ENCODE measurements at regions not wholly inside any gene's neighbourhood (a gene's known extent, or its start where the extent isn't known, plus 50 kb on each side); places are given as distances from the start of the nearest gene placed in this dataset.

- TF ChIP-seq CTCF (IDR thresholded peaks at IDR 0.05), result no peak
- TF ChIP-seq POLR2A (IDR thresholded peaks at IDR 0.05), result no peak
These were observed 118.1 kb downstream of the IRX5 start for GRCh38 chr16:55048745-55049144.

Data from vagina (tissue), 2 donors.